Stimulated activated CD4-positive, alpha-beta T cell treated with anti-CD3 and anti-CD28 coated beads, TNF-alpha, amount 100 ng/mL, for 1 hour (primary cell): ENCODE measurements at regions not wholly inside any gene's neighbourhood (a gene's known extent, or its start where the extent isn't known, plus 50 kb on each side); places are given as distances from the start of the nearest gene placed in this dataset.
"Not testable (repeated sequence)": the region's sequence is repeated elsewhere in the genome, so short reads cannot be mapped to it uniquely, and the experiment has no call there.

ENCODE experiments used
- DNase-seq, 3 donors: peaks; one replicate each; pipeline ENCODE4 v3.0.0-alpha.2; 2020; ENCODE audit warnings: low read depth in 3 of 3, low spot score in 1 of 3

DNA sequence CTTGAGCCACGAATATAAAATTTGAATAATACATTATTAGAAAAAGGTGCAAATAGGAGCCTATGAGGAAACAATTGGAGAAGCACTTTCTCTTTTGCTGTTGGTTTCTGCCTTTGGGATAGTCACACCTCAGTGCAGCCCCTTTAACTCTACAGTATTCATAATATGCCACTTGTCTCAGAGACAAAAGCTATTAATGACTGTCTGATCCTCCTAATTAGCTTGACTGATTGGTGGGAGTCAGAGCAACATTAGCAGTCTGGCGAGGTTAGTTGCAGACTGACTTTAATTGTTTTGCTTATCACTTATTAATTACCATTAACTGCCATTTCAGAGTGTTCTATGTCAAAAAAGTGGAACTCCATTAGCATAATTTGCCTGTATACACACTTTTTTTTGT lies 225.0 kb upstream of the ARHGEF26 start:
- no peak for DNase-seq

DNA sequence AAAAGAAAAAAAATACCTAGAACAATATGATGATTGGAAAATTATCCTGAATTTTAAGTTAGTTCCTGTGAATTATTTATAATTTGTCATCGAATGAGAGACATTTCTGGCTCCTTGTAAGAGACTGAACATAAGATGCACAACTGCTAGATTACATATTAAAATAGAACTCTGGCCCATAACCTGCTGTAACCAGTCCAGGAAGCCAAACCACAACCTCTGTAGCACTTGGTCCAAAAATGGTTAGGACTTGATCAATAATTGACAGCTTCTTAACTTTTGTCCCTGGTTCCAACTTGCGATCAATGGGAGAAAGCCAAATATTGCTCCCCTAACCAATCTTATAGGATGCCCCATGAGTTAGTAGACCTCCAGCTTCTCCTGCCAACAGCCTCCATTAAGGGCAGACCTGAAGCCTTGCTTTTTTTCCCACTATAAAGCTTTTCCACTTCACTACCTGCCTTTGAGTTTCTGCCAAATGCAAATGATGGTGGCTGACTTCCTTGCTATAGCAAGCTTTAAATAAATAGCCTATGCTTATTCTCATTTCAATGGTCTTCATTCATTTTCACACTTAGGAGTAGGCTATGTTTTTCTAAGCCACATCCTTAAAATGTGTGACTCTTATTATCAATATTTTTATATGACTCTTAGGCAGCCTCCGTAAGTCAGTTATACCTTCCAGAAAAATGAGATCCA lies 224.0 kb upstream of the ARHGEF26 start:
- DNase-seq: no peak

DNA sequence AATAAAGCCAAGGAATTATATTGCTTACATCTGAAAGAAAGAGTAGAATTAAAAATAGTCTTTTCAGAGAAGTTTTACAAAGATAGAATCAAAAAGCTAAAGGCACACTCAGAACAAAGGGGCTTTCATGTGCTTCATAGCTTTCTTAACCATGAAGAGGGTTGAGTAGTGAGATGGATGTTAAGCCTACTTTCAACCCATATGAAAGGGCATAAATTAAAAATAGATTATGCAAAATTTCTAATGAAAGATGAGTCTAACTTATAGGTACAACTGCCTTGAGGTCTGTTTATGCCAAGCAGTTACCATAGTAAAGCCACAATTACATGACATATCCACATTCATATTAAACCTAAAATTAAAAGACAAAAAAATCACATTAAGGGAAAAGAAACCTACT lies 223.3 kb upstream of the ARHGEF26 start:
- DNase-seq: no peak

DNA sequence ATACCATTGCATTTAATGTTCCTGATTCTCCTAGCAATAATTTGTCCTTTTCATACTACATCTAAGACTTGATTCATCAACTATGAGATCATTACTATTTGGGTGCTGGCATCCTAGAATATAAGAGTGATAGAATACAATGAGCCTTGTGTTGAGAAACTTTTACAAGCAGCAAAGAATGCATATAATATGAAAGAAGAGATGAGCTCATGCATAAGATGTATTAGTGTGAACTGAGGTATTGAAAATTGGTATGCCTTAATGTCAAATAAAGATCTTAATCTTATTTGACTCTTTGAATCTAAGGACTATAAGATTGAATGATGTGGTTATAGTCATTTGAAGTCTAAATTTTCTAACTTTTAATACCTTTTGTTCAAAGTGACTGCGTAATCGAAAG lies 220.0 kb upstream of the ARHGEF26 start:
- DNase-seq: no peak

- no peak for DNase-seq
Measured at GRCh38 chr3:153901991-153902390, 219.2 kb upstream of the ARHGEF26 start.

GRCh38 chr3:153903430-153903829 lies 217.8 kb upstream of the ARHGEF26 start:
- DNase-seq: no peak

DNA sequence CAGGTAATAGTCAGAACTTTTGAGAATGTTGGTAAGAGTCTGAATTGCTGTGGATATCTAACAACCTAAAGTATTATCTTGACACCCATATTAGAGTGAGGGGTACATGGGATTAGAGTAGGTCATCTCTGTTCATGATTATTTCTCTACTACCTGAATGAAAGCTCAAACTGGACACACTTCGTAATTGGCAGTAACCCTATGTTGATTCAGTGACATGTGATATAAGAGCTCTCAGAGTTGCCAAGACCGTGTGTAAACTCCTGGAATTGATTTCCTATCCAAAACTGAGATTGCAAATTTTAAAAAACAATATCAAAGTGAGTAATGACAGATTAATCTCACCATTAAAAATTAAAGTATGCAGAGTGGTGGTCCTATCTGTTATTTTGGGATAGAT lies 214.8 kb upstream of the ARHGEF26 start:
- no peak for DNase-seq

DNA sequence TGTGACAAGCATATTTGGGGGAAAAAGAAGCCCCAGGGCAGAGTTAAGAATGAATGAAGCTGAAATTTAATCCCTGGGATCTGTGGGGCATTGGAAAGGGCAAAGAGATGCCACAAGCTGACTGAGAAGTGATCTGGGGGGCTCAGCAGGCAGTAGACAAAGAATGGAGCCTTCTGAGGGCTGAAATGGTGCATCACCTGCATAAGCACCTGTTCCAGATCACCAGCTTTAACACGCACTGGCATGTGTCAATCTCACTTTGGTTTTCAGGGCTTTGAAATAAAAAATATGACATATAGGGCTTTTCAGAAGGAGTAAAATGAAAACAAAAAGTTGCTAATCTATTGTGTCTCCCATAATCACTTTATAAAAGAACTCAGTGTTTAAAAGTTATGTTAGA lies 210.8 kb upstream of the ARHGEF26 start:
- no peak for DNase-seq

GRCh38 chr3:153911116-153911515 lies 210.1 kb upstream of the ARHGEF26 start:
- no peak for DNase-seq

DNA sequence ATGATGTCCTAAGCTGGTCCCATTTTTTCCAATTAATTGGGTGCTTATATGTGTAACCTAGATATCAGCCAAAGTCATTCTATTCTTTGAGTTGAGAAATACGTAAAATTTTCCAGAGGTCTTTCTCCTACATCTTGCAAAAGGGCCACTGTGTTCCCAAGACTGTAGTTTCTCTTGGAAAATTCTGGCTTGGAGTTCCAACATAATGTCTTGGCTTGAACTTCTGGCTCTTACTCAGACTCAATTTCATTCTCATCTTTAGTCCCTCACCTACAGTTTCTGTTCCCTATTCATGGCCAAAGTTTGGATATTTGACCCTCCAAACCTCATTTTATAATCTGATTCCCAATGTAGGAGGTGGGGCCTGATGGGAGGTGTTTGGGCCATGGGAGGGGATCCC lies 201.4 kb upstream of the ARHGEF26 start:
- DNase-seq: no peak

DNA sequence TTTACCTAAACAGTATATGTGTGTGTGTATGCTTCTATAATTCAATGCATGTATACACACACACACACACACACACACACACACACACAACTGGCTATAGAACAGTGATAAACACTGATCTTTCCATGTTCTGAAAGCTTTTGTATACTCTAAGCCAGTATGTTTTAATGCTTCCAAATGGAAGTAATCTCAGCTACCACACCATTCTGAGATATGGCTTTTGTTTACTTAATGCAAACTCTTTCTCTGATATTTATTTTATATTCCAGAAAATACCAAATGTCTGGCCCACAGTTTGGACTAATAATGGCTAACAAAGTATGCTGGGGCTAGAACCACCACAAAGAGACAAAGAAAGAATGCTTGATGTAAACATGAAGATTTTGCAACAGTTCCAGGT lies 199.4 kb upstream of the ARHGEF26 start:
- DNase-seq: no peak

DNA sequence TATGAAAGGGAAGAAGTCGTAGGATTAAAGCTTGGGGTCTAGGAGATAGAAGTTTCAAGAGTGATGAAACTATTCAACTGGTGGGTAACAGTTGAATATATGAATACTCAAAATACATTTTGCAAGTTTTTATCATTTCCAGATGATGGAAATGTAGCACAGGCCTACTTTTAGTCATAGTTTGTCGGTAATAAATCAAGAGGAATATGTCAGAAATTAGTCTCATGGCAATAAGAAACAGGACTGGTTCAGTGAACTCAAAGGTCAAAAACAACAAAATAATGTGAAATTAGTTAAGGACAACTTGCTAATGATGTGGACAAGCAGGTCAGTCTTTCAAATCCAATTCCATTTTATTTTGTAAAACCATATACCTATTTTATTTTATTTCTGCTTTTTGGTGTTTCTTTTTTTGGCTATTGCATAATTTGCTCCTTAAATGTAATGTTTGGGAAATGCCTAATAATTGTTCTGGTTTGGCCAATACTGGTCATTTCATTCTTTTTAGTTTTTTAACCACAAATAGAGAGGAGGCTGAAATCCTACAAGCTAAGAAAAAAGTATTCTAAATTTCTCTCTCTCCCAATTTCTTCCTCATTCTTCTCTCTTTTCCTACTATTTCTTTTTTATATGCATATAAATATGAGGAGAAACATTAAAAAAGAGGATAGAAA lies 195.2 kb upstream of the ARHGEF26 start:
- no peak for DNase-seq

DNA sequence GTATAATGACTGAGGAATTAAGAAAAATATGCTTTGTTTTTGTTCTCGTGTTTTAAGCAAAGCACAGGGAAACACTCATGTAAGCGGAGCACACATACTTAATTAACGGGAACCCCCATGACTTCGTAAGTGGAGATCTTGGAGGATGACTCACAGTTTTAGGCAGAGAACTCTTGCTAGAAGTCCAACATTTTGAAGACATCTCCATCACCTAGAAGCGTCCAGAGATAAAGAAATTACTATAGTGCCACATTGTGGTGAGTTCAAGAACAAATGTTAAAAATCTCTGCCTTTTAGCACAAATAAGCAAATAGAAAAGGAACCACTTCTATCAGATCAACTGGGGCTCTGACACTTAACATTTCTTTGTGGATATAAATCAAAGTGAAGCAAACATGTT lies 194.1 kb upstream of the ARHGEF26 start:
- DNase-seq: no peak

DNA sequence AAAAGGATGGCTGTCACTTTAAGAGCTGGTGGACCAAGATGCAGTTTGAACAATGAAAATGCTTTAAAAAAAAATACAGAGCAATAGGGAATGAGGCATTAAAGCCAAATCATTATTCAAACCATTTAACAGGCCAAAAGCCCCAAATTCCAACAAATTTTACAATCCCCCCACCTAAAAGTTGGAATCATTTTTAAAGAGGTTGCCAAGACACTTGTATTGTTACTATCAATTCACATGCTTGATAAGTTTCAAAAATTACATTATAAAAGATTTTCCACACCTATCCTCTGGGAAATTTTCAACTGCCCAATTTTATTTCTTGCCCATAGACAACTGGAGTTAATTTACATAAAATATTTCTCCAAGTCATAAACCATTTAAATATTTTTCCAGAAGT lies 192.3 kb upstream of the ARHGEF26 start:
- DNase-seq: no peak

DNA sequence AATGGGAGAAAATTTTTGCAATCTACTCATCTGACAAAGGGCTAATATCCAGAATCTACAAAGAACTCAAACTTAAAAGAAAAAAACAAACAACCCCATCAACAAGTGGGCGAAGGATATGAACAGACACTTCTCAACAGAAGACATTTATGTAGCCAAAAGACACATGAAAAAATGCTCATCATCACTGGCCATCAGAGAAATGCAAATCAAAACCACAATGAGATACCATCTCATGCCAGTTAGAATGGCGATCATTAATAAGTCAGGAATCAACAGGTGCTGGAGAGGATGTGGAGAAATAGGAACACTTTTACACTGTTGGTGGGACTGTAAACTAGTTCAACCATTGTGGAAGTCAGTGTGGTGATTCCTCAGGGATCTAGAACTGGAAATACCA lies 187.7 kb upstream of the ARHGEF26 start:
- not testable (repeated sequence) for DNase-seq

GRCh38 chr3:153944084-153944483 lies 177.1 kb upstream of the ARHGEF26 start:
- DNase-seq: no peak

GRCh38 chr3:153951276-153951675 lies 169.9 kb upstream of the ARHGEF26 start:
- no peak for DNase-seq

- DNase-seq: no peak
Measured at GRCh38 chr3:153952091-153952490, 169.1 kb upstream of the ARHGEF26 start.

GRCh38 chr3:153956613-153957012 lies 164.6 kb upstream of the ARHGEF26 start:
- no peak for DNase-seq

GRCh38 chr3:153957421-153957820 lies 163.8 kb upstream of the ARHGEF26 start:
- DNase-seq: no peak

DNA sequence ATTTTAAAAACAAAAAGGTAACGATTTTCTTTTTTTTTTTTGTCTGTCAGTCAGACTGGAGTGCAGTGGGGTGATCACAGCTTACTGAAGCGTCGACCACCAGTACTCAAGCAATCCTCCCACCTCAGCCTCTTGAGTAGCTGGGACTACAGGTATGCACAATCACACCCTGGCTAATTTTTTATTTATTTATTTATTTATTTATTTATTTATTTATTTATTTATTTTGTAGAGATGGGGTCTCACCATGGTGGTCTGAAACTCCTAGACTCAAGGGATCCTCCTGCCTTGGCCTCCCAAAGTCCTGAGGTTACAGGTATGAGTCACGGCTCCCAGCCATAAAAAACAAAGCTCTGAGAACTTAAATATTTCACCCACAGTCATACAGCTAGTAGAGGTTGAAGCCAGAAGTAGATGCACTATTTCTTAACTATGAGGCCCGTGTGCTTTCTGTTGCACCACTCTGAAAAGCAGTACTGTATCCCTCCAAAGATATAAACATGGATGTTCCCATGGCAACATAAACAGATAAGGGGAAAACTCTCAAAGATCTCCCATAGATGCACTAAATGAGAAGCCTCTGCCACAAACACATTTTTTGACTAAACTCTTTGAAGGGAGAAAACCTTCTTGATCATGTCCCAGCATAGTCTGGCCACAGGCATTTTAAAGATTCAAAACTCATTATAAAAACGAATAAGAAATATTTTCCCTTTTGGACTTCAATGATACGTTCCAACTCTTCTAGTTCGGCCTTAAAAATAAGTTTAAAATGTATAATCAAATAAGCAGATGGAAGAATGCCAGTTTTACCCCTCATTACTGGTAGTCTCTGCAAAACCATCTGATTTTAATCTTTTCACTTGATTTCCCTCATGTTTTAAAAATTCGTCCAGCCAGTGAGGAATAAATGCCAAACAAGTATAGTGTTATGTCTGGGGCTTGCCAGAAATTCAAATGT lies 162.3 kb upstream of the ARHGEF26 start:
- DNase-seq: no peak
